Activated CD4-positive, alpha-beta T cell treated with anti-CD3 and anti-CD28 coated beads, Interleukin-2, amount 50 U/mL, for 24 hours (primary cell): ENCODE measurements at regions not wholly inside any gene's neighbourhood (a gene's known extent, or its start where the extent isn't known, plus 50 kb on each side); places are given as distances from the start of the nearest gene placed in this dataset.
"Not testable (repeated sequence)": the region's sequence is repeated elsewhere in the genome, so short reads cannot be mapped to it uniquely, and the experiment has no call there.

ENCODE experiments used
- DNase-seq, 2 donors: peaks; one replicate each; pipeline ENCODE4 v3.0.0-alpha.2; 2020; ENCODE audit warnings: low read depth in 1 of 2, low spot score in 1 of 2

GRCh38 chr5:56688402-56688801 is 126.9 kb upstream of the MAP3K1 start:
- DNase-seq, result no peak

DNA sequence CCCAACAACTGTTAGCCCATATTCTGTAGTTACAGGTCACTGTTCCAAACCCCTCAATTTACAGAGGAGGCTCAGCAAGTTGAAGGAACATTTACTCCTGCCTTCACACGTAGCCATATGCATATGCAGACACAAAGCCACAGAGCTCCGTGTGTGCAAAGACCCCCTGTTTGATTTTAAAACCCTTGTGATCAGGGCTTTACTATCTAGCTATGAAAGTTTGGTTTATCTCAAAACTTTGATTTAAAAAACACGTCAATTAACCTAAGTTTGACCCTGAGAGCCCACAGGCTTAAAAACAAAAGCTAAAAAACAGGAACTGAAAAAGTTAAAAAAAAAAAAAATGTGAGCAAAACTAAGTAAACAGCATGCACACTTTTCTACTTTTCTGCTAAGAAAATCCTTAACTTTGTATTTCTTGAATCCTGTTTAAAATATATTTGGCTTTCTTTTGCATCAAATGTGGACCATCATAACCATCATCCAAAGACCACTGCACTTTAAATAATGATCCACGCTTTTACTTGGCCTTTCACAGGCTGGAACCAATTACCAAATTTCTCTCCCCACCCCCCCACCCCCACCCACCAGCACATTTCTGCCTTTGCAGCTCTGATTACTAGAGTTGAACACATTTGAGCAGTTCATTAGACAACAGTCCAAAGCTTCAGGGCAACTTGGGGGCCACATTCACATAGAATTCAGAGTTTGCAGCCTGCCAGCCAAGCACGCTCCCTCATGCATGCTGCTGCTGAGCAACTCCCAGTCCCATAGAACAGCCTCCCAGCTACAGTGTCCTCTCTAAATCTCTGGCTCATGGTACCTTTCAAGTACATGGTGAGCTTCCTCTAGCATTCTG is 128.8 kb upstream of the MAP3K1 start:
- no peak for DNase-seq

DNA sequence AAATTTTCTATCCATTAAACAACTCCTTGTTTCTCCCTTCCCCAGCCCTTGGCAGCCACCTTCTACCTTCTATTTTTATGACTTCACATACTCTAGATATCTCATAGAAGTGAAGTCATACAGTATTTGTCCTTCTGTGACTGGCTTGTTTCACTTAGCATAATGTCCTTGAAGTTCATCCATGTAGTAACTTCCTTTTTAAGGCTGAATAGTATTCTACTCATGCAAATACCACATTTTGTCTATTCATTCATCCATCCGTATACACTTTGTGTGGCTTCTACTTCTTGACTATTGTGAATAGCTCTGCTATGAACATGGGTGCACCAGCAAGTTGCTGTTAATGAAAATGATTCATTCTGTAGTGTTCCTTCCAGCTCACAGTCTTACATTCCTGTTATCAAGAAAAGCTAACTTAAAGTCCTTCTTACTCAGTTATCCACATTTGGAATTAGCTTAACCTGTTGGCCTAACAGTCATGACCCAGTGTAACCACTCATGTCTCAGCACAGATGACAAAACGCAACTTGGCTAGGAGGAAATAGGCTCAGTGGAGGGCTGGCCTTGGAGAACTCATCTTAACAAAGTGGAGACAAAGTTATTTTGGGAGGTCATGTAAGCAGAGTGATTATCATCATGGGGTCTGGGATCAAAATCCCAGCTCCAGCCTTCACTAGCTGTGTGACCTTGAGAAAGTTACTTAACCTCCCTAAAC is 129.7 kb upstream of the MAP3K1 start:
- no peak for DNase-seq

DNA sequence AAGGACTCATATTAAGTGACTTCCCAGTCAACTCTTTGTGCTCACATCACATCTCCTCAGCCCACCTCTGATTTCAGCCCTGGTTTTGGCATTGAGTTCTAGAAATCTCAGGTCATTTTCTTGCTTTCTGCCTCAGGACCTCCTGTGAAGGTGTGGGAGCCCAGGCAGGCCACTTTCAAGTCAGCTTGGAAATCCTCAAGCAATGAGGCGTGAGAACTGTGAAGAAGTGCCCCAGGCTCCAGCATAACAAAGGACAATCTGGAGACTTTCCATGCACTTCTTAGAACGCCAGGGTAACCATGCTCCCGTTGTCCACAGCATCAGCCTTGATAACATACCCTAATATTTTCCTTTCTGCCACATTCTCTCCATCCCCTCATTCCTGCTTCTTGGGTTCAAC is 131.2 kb upstream of the MAP3K1 start:
- no peak for DNase-seq

DNA sequence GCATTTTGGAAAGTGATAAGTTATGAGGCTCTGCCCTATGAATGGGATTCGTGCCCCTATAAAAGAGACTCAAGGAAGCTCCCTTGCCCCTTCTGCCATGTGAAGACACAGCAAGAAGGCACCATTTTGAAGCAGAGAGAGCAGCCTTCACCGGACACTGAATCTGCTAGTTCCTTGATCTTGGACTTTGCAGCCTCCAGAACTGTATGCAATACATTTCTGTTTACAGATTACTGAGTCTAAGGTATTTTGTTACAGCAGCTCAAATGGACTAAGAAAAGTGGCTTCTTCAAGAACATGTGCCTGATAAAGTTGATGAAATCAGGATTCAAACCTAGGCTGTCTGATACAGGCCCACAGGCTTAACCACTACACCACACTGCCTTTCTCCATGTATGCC is 131.6 kb upstream of the MAP3K1 start:
- DNase-seq, result no peak

DNA sequence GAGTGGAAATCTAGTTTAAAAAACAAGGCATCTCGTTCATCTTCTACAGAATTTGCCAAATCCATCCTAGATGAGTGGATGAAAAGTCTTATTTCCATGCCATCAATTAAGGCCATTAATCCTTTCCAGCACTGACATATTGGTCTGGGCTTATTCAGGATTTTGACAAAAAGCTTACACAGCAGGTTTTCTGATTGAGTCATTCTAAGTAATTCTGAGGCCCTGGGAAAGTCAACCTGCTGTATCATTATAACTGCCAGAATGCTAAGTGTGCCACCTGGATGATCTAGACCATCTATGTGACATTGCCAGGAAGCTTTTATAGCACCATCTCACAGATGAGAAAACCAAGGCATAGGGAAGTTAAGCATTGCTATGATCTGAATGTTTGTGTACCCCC is 132.1 kb upstream of the MAP3K1 start:
- DNase-seq, result no peak

DNA sequence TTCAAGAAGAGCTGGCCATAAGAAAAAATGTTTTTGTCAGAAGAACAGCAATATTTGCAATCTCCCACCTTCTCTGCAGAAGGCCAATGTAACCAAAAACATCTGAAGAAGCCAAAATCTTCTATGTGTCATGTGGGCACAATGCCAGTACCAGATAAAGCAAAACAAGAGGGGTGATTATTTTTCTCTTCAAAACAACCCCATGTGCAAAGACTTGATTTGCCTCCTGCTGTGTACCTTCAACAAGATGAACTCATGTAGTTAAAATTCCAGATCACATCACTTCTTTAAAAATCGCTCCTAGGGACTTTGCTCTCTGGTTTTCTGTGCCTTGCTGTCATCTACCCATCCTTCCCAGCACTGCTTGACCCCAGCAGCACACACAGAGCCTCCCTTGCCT is 134.0 kb upstream of the MAP3K1 start:
- no peak for DNase-seq

- DNase-seq, result no peak
Observed at GRCh38 chr5:56680731-56681130, 134.6 kb upstream of the MAP3K1 start.

DNA sequence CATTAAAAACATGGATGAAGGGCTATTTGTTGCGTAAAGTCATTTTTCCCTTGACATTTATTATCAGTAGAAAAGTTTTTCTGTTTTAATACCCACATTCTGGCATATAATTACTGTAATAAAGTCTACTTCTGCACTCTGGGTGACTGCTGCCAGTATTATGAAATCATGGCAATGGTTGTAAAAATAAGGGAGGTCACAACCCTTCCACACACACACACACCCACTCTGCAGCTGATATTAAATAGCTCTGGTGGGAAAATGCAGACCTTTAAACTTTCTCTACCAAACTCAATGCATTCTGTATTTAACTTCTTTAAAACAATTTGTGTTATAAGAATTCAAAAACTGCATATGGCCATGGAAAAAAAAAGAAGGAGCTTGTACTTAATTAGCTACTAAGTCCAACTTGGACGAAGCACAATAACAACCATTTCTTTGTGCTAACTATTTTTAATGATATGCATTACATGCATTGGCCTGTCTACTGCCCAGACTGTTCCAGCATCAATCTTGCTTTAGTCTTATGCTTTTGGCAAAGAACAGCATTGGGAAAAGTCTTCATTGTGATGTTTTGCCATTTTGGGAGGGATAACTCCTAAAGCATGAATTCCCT is 137.6 kb upstream of the MAP3K1 start:
- DNase-seq, result no peak

GRCh38 chr5:56676091-56676768 is 139.1 kb upstream of the MAP3K1 start:
- DNase-seq, result no peak

GRCh38 chr5:56674441-56674840 is 140.9 kb upstream of the MAP3K1 start:
- DNase-seq, result no peak

- DNase-seq, result no peak
Observed at GRCh38 chr5:56673171-56673570, 142.2 kb upstream of the MAP3K1 start.

DNA sequence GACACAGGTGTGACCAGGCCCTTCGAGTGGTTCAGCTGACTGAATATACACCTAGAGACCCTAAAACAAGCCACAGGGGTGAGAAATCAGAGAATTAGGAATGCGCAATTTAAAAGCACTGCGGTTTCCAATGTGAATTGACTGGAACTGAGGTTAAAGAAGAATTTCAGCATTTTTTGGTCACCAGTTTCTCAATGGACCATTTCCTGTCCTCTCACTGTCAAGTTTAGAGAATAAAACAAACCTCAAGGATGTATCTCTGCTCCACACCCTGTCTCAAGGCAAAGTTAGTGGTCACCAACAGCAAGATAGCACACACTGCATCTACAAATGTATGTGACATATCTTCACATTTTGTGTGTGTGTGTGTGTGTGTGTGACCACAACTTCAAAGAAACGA is 143.8 kb upstream of the MAP3K1 start:
- DNase-seq, result no peak

GRCh38 chr5:56670916-56671315 is 144.4 kb upstream of the MAP3K1 start:
- no peak for DNase-seq

DNA sequence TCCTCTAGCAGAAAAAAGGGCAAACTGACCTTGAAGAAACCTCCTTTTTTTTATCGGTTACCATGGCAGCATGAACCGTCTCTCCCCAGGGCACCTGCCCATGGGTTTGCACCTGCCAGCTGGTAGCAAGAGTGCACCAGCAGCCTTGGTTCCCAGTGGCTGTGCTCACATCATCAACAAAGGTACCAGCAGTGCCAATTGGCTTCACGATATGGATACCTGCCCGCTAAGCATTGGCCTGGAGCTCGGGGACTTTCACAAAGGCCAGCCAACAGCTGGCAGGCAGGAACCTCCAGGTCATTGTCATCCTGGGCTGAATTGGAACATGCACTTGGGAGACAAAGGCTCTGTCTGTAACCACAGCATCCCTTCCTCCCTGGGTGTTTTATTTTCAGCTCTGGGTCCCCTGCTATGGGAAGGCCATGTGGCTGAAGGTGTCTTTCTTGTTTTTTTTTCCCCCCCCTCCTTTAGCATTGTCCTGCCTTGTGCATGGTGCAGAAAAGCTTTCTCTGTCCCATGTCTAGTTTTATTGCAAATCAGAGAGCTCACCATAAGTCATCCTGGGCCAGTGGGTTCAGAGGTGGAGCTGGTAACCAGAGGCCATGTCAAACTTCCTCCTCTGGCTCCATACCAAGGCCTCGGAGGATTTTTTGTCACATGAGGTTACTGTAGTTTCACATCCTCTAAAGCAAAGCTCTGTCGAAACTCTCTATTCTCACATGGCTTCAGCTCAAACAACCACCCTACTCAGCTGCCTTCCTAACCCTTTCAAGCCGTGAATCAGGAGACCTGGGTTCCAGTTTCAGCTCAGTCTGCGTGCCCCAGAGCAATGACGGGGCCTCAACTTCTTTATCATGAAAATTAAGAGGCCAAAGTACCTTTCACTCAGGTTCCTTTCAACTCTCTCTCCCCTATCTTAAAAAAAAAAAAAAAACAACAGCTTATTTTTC is 145.5 kb upstream of the MAP3K1 start:
- peak in 1 of 2 donors; percentile 47 for DNase-seq

- no peak for DNase-seq
Observed at GRCh38 chr5:56668996-56669395, 146.4 kb upstream of the MAP3K1 start.

GRCh38 chr5:56667692-56668091 is 147.7 kb upstream of the MAP3K1 start:
- DNase-seq, result no peak

- no peak for DNase-seq
Observed at GRCh38 chr5:56666901-56667300, 148.4 kb upstream of the MAP3K1 start.

DNA sequence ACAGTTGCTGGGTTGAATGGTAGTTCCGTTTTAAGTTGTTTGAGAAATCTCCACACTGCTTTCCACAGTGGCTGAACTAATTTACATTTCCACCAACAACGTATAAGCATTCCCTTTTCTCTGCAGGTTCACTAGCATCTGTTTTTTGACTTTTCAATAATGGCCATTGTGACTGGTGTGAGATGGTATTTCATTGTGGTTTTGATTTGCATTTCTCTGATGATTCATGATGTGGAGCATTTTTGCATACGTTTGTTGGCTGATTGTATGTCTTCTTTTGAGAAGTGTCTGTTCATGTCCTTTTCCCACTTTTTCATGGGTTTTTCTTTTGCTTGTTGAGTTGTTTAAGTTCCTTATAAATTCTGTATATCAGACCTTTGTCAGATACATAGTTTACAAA is 150.2 kb upstream of the MAP3K1 start:
- not testable (repeated sequence) for DNase-seq

DNA sequence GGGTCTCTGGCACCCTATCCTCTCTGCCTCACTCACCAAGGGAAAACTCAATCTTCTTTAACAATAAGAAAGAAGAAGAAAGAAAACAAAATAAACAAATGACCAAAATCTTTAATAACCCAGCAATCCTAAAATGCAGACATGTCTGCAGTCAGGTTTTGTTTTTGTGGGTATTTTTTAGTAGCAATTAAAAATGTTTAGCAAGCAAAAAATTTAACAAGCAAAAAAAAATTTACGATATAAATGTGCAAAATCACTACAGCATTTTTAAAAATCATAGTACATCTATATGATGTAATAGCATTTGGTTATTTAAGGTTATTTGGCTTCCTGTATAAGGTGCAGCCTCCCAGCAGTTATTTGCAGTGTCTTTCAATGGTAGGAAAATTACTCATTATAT is 151.3 kb upstream of the MAP3K1 start:
- no peak for DNase-seq
